Superior temporal gyrus (tissue), 1 donor: ENCODE measurements at regions not wholly inside any gene's neighbourhood (a gene's known extent, or its start where the extent isn't known, plus 50 kb on each side); places are given as distances from the start of the nearest gene placed in this dataset.

Experiments used
- DNase-seq: peaks from one replicate; pipeline ENCODE4 v3.0.0-alpha.2; 2016; ENCODE audit errors: extremely low spot score

DNA sequence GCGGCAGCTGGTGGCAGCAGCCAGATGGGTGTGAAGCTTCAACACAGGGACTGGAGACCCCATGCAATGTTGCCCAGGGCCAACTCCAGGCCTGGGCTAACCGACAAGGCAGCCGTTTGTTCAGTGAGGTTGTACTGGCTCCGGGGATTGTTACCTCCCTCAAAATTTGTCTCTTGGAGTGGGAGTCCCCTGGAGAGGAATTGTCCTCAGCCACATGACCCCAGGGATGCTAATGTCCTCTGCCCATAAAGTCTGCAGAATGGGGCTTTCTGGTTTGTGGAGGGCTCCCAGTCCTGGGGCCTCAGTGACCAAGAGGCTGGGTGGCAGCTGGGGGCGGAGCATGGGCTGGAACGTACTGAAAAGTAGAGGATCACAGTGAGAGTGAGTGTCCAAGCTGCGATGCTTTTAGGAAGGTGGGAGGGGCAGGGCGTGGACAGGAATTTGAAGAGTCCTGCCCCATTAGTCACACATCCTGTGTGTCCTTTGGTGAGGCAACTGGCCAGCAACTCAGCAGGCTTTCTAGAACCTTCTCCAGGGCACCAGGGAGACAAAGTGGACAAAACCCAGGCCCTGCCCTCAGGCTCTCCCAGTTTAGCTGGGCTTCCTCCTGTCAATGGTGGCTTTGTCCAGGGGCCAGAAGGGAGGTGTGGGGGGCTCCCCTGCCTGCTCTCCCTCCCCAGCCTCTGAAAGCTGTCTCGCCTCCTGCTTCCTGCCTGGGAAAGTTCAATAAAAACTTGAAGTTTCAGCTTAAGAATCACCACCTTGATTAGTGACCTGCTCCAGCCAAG lies 114.0 kb downstream of the NSG2 start:
- no peak for DNase-seq

DNA sequence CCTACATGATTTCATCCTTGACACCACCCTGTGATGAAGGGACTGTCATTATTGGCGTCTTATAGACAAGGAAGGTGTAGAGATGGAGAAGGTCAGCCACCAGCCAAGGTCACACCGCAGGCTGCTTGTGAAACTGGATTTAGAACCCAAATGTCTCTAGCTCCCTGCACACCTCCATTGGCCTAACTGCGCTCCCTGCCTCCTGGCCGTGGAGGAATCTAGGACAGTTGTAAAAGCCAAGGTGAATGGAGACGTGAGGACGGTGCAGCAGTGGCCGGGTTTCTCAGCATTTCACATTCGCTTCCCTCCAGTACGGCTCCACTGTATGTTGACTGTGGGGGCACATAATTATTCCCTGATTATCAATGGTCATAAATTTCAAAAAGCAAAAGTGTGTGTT lies 119.9 kb downstream of the NSG2 start:
- DNase-seq: no peak

DNA sequence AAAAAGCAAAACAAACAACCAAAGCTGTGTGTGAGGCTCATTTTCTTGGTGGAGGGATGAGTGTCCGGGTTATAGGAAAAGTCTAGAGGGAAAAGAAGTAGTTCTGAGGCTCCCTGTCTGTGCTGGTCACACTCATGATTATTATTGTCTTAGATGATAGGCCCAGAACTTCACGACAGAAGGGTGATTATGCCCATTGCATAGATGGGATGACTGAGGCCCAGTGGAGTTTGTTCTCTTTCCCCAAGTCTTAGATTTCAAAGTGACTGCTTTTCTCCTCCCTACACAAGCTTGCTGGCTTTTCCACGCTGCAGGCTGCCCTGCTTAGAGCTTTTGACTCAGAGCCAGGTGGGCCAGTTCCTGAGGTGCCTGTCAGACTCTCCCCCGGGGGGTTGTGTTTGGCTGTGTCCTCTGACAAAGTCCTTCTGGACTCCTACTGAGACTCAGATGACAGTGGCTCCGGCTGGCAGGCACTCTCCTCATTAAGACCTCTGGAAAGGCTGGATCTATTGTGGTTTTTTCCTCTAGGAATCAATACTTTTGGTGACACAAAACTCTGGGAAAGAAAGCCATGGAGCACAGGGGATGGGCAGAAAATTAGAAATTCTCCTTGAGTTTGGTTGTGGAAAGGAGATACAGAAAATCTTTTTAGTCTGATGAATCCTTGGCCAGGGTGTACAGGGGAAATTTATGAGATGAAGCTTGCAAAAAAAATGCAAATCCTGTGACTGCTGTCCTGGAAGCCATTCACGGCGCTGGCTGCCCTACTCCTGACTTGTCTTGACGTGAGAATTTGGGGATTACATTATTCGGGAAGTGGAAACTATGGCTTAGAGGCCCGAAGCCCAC lies 120.9 kb downstream of the NSG2 start:
- DNase-seq: no peak

DNA sequence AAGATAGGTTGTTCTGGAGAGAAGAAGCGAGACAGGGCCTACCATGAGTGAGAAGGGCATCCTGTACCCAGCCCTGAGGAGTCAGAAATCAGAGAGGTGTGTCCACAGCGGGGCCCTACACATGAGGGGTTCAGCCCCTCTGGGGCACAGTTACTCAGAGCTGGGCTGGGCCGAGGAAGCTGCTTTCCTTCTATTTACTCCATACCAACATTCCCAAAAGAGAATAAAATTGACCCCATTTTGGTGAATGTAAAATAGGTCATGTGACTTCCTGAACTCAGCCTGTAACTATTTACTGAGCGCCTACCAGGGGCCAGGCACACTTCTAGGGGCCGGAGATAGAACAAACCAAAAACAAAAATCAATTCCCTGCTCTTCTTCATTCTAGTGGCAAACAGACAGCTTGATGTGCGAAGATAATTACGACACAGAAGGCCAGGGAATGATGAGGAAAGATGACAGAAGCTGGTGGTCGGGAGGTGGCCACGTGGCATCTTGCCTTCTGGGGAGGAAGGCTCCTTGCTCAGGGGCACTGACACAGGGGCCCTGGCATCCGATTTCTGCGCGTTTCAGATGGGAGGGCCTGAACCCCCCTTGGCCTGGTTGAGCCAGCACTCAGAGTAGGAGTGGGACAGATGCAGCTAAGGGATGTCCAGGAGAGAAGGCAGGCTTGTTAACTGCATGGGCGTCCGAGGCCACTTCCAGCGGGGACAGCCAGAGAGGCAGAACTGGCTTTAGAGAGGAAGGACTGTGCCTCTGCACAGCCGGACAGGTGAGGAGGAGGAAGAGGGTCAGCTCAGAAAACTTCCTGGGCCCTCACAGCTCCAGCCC lies 121.8 kb downstream of the NSG2 start:
- no peak for DNase-seq

DNA sequence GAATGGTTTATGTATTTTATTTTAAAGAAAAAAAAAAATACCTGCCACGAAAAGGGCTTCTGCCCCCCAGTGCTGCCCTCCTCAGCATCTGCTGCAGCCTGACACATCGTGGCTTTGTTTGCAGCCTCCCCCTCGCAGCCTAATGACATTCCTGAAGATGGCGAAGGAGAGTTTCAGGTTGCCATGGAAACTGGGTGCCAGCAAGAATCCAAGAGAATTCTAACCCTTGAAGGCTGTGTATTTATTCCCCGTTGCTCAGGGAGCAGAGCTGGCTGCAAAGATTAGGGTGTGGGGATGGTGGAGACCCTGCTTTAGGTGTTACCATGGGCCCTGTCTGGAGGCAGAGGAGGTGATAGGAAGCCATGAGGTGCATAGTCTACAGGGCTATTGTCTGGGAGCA lies 126.6 kb downstream of the NSG2 start:
- DNase-seq: peak; percentile 53

DNA sequence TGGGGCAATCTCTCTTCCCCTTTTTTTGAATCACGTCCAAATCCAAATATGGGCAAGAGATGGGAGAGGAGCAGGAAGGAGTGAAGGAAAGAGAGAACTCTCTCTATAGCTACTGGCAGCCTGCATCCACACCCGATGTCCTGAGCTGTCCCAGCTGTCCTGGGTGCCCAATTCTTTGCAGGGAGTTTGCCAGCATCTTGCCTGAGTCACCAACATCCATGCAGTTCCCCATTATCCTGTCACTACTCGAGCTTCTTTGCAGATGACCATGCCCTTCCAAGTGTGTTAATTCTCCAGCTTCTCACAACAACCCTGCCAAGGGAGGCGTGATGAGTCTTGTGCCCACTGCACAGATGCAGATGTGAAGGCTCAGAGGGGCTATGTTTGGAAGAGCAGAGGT lies 127.1 kb downstream of the NSG2 start:
- peak; percentile 44 for DNase-seq

DNA sequence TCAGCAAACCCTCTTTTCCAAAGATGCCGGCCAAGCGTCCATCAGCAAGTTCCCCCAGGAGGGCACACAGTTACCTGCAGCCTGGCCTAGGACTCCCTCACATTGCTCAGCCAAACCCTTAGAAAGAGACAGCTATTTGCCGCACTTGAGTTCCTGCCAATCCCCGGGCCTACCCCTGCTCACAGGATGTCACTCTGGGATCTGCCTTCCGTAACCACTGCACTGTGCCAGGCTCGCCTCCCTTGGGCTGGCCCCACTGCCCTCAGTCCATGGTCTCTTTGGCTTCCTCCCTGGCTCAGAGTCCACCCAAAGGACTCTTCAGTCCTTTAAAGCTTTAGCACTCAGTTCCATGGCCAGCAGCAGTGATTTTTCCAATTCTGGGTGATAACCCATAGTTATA lies 128.3 kb downstream of the NSG2 start:
- DNase-seq: no peak

DNA sequence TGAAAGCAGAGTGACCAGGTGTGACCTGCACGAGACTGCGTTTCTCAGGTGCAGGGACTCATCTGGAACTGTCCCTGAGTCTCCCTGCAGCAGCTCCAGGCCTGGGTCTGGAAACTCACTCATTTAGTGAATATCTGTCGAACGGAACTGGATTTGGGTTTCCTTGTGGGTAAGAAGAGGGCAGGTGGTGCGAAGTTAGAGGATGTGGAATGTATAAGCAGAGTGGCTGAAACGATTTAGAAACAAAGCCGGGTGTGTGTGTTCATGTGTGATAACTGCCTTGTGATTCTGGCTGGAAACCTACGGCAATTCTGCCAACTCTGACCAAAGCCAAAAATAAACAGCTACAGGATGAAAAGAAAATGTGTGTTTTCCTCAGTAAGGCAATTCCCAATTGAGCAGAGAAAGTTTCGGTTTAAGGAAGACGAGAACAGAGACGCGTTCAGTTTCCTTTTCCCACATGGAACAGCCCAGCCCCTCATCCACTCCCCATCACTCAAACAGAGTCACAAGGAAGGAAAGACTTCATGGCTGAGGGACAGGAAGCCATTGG lies 130.3 kb downstream of the NSG2 start:
- DNase-seq: peak; percentile 74

DNA sequence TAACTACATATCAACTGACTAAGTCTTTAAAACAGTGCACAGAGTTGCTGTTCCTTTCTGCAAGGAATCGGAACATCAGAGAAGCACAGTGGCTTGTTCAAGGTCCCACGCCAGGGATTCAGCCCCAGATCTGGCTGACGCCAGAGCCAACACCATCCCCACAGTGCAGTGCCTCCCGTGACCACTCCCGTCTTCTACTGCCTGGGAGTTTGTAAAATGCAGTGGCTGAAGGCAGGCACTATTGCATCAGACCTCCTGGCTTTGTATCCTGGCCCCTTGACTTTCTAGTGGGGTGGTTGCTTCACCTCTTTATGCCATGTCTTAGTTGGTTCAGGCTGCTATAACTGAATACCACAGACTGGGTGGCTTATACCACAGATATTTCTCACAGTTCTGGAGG lies 131.0 kb downstream of the NSG2 start:
- DNase-seq: no peak

DNA sequence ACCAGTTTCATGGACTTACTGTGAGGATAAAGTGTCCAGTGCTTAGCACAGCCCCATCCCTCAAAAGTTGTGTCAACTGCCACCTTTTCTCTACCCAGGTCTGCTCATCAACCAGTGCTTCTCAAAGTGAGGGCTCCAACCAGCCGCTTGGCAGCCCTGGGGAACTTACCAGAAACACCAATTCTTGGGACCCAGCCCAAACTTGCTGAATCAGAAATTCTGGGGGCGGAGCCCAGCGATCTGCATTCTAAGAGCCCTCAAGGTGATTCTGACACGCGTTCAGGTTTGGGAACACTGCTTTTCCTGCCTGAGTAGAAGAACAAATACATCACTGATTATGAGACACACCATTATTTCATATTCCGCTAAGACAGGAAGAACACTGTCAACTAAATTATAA lies 132.0 kb downstream of the NSG2 start:
- DNase-seq: no peak

DNA sequence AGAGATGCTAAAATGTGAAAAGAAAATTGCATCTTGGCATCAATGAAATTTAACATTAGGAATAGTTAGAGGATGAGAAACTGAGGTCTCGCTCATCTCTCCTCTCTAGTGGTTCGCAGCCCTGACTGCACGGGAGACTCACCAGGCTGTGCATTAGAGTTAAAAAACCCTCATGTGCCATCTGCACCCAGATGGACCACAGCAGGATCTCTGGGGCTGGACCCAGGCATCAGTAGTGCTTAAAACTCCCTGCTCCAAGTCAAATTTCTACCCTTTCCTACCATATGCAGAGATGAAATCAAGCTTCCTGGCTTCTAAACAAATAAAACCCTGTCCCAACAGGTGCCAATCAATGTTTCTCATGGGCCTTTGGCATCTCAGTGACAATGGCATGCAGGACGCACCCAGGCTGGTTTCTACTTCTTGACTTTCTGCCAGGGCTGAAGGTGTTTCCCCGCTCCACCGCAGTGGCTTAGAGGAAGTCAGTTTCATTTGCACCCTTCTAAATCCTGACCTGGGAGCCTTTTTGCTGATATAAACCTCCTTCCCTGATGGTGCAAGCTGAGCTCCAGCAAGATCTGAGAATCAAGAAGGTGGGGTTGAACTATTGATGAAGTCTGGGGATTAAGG lies 132.6 kb downstream of the NSG2 start:
- no peak for DNase-seq

DNA sequence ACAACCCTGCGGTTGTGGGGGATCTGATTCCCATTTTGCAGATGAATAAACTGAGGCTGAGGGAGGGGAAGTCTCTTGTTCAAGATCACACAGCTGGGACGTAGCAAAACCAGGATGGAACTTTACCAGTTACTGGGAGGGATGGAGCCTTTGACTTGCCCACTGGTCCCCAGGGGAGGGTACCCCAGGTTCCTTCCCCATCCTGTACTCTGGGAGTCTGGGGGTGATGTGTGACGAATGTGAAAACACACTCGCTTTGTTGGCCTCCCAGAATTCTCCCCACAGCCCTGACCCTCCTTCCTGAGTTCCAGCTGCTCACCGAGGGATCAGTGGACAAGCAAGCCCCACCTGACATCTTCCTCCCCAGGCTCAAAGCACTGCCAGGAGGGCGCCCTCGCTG lies 135.1 kb downstream of the NSG2 start:
- DNase-seq: no peak

DNA sequence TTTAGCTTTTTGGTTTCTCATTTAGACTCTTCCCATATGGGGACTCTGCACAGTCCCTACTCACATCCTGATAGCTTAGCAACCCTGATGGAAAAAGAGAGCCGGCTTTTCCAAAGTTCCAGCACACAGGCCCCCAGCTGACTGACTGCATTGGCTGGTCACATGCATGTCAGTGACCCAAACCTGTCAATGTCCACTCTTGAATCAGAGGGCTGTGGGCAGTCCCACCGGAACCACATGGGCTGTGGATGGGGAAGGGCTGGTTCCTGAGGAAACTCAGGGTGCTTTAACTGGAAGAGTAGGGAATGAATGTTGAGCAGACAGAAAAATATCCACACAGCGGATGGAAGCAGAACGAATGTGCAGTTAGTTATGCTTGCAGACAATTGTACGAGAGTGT lies 136.6 kb downstream of the NSG2 start:
- no peak for DNase-seq

DNA sequence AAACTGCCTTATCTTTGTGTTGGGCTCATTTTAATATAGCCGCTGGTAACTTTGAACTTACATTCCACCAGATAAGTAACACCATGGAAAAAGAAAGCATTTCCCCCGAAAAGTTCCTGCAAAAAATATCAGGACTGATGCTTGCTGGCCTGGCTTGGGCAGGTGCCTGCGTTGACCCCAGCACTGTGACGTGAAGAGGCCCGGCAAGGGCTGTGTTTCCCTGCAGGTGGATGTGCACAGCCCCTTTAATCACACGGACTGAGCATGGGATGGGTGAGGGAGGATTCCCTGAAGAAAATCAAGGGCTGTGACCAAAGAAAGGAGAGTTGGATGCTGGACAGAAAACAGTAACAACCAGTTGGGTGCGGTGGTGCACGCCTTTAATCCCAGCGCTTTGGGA lies 138.2 kb downstream of the NSG2 start:
- no peak for DNase-seq

DNA sequence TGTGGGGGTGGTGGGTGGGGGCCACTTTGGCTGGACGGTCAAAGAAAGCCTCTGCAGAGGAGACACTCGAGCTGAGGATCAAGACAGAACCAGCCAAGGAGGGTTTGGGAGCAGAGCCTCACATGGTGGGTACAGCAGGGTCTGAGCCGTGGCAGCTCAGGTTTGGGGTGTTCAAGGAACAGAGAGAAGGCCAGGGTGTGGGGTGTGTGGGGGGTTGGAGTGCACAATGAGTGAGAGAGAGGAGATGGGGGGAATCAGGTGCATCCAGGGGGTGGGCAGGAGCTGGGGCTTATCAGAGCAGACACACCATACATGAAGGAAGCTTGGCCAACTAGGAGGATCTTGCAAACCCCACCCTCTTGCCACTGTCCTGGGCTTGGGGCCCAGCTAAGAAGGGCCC lies 140.0 kb downstream of the NSG2 start:
- no peak for DNase-seq

DNA sequence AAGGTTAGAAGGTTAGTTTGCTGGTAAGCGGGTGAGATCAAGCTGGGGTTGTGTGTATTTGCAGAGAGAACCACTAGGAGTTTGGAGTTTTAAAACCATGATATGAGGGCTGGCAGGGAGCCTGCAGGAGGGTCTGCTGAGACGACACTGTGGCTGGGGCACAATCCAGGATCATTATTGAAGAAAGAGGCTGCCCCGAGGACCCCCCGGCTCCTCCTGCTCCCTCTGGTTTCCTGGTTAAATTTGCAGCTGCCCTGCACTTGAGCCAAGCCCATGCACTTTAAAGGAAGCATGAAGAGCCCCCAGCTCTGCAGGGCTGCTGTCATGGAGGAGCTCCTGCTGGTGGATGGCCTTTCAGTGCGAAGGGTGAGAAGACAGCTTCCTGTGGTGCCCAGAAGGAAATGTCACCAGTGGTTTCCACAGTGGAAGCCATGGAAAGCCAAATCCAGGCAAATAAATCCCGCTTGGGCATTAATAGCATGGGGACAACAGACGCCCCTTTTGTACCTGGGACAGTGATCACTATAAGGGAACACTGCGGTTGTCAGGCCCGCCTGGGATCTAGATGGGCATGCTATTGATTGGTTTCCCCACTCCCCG lies 140.7 kb downstream of the NSG2 start:
- DNase-seq: no peak

DNA sequence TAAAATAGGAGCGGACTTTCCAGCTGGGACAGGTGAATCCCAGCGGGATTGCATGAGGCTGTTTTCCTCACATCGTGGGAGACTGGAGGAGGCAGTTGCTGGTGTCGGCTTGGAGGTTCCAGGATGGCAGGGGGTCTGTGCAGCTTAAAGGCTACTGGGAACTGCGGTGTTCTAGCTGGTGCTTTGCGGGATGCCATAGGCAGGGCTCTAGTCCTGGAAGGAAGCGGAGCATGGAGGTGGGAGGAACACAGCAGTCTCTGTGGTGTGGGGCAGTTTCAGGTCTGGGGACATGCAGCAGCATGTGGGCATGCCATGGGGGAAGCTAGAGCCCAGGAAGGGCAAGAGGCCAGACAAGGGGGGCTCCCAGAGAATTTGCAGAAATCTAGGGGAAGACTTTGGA lies 141.5 kb downstream of the NSG2 start:
- no peak for DNase-seq

DNA sequence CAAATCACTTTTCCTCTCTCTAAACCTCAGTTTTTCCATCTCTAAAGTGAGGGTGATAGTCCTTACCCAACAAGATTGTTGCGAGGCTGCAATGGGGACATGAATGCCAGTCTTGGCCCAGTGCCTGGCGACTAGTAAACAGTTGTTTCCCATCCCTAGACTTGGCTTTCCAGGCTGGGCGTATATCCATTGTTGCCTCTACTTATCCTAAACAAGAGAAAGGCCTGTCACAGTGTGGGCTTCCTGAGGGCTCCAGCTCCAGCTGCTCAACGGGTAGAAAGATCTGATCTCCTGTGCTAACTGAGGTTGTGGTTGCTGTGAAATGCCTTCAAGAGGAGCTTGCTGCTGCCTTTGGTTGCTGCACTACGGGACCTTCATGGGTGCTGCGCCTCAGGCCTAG lies 142.0 kb downstream of the NSG2 start:
- no peak for DNase-seq

DNA sequence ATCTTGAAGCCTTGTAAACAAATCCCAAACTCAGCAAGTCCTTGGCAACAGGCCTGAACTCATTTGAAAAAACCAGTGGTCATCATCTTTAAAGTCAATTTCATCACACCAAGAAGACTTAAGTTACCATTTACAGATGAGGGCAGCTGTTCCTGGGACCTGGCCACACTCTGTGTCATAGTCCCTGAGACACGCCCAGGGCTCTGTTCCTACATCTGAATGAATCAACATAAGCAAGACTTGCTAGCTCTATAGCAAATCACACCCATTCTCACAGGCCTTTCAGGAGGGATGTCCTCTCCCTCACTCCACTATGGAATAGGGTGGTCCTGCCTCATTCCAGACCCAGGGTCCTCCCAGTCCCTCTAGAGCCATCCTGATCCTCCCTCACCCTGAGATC lies 142.8 kb downstream of the NSG2 start:
- DNase-seq: no peak

DNA sequence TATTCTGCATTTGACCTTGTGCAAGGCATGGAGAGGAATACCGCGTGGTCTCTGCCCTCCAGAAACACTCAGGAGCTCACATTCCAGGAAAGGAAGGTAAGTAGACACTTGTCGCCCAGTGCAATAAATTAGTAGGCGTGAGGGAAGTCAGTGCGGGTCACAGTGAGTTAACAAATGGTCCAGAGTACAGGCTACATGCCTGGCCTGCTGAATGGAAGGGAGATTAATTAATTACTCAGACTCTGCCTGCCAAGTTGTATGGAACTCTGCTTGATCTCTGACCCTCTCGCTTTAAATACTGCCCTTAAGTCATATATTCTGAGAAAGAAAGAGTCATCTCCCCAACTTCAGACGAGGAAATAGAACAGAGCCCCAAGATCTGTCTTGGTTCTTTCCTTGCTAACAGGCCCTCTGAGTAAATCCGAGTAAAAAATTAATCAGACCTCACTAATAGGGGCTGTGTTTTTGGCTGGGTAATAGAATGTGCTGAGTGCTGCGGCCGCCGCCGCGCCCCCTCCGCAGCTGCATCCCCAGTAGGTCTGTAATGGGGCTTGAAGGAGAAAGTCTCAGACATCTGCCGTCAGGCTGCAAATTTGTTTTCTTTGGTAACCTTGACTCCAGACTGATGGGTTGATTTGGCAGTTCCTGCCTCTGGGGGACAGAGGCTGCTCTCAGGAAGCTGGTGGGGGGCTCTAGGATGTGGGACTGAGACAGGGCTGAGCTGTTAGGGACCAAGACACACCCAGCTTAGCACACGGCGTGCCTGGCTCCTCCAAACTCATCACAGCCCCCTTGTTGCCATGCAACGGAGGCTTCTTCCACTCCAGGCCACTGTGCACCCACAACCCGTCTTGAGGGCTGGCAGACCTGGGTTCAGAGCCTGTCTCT lies 144.4 kb downstream of the NSG2 start:
- no peak for DNase-seq
